GM11168 (cell line): ENCODE measurements at regions not wholly inside any gene's neighbourhood (a gene's known extent, or its start where the extent isn't known, plus 50 kb on each side); places are given as distances from the start of the nearest gene placed in this dataset.

Experiments
- in situ Hi-C: fragments of 300-500 bp; cut with MboI; formaldehyde crosslinking; loops from one replicate; pipeline ENCODE4 v1.12.0; 2022; ENCODE audit warnings: low sequenced_read_pairs; ENCODE audit not compliant: unreplicated experiment

DNA sequence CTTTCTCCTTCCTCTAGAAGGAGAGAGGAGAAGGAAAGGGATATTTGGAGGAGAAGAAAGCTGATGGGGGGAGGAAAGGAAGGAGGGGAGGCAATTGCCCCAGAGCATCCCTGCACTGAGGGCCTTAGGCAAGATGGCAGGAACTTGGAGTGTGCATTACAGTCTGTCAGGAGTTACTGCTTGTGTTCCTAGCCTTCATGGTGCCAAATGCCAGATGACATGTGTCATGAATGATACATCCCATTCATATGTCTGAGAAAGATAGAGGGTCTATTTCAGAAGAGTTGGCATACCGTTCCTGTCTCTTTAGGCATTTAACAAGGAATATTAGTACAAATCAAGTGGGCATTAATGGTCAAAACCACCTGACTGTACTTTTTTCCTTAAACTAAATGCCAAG is 232.1 kb upstream of the NT5C1B start:
- in situ Hi-C loops: no loop called here

- in situ Hi-C loops: no loop called here
Measured at GRCh38 chr2:18820966-18821365, 231.6 kb upstream of the NT5C1B start.

DNA sequence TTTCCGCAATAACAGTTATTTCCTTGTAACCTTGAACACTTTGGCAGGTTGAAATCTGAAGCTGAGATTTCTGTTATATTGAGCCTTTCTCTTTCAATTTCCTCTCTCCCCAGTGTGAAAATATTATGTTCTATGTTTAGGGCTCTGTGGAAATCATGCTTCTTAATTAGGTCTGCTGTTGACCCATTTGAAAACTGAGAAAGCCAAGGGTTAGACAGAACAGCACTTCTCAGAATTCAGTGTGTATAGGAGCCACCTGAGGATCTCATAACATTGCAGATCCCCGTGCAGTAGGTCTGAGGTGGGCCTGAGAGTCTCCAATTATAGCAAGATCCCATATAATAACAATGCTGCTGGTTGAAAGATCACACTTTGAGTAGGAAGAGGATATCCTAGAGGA is 230.2 kb upstream of the NT5C1B start:
- in situ Hi-C loops: no loop called here

DNA sequence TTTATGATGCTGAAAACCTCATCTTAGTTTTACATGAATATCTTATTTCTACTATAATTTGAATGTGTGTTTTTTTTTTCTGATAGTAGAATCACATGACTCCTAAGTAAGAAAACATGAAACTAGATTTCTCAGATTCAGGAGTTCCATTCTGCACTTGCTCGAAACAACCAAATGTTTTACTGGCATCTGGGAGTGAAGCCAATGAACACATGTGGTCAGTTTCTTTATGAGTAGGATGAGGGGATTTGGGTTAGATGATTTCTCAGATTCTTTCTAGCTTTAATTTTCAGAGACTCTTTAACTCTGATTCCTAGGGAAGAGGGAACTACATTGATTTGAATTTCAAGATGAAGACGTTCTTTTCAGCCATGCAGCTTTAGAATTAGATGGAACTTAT is 225.0 kb upstream of the NT5C1B start:
- in situ Hi-C loops: no loop called here

DNA sequence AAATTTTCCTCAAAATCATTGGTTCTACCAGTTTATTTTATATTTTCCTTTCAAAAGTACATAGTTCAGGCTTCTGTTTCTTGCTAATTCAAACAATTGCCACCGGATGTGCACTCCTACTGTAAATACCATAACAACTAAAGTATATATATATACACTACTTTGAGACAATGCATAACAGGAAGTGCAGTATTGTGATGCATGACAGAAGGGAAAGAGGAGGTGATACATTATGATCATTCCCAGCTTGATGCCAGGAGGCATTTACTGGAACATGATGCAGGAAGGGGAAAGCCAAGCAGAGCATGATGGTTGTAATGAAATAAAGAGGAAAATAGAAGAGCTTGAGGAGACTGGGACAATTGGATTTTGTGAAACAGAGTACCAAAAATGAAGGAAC is 215.2 kb upstream of the NT5C1B start:
- in situ Hi-C loops: no loop called here

DNA sequence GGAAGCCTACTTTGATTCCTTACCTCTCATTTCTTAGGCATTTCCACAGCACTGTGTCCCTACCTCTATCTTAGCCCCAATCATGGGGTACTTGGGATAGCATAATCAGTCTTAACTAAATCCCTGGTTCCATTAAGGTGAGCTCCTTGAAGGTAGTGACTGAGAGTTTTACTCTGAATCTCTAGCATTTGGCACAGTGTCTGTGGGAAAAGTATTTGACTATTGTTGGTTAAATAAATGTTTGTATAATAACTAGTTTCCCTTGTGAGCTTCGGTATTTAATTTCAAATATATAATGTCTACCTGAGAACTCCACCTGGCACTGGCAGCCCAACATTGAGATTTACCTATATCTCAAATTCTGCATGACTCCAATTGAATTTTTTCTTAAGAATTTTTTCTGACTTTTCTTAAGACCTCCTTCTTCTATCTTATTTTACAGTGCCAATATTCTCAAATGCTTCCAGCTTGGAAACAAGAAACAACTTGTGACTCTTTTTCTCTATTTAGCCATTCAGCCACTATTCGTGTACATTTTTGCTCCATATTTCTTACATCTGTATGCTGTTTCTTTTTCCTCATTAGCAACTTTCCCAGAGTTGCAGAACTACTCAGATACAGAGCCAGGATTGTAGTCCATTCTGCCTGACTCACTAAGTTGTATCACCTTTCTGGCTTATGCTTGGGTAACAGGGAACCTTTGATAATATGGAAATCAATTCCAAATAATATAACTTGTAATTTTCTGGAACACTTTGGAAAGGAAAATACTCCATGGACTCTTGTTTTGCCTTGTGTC is 214.0 kb upstream of the NT5C1B start:
- in situ Hi-C loops: no loop called here

GRCh38 chr2:18800240-18800971 is 211.0 kb upstream of the NT5C1B start:
- in situ Hi-C loops: no loop called here

GRCh38 chr2:18799397-18799796 is 210.0 kb upstream of the NT5C1B start:
- in situ Hi-C loops: no loop called here

DNA sequence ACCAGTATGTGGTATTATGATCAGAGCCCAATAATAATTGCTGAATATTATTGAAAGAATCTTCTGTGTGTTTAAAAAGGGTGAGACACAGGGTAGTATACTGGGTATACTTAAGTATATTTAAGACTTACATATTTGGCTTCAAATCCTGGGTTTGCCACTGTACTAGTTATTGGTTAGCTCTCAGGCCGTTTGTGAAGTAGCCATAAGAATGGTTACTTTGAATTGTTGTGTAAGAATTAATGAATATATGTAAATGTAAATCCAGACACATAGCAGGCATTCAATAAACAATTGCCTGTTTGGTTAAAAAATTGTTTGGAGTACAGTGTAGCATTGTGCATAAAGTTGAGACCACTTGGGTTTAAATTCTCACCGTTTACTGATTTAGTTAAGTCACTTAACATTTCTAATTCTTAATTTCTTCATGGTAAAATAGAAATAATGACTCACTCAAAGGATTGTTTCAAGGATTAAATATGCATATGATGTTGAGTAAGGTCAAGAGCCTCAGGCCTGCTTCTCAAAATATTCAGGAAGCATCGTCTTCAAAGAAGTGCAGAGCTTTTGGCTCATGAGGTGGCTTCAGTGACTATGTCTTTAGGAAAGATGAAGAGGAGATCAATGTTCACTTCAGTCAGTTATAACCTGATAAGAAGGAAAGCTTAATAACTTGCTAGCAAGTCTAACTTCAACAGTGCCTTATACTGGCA is 207.9 kb upstream of the NT5C1B start:
- in situ Hi-C loops: no loop called here

- in situ Hi-C loops: no loop called here
Measured at GRCh38 chr2:18795906-18796305, 206.5 kb upstream of the NT5C1B start.

GRCh38 chr2:18792684-18793083 is 203.3 kb upstream of the NT5C1B start:
- in situ Hi-C loops: no loop called here

- in situ Hi-C loops: no loop called here
Measured at GRCh38 chr2:18792226-18792629, 202.9 kb upstream of the NT5C1B start.

GRCh38 chr2:18791172-18791797 is 201.9 kb upstream of the NT5C1B start:
- in situ Hi-C loops: no loop called here

GRCh38 chr2:18790509-18791171 is 201.3 kb upstream of the NT5C1B start:
- in situ Hi-C loops: no loop called here

- in situ Hi-C loops: no loop called here
Measured at GRCh38 chr2:18788592-18788991, 199.2 kb upstream of the NT5C1B start.

- in situ Hi-C loops: no loop called here
Measured at GRCh38 chr2:18787726-18788125, 198.4 kb upstream of the NT5C1B start.

- in situ Hi-C loops: no loop called here
Measured at GRCh38 chr2:18784245-18784644, 194.9 kb upstream of the NT5C1B start.

DNA sequence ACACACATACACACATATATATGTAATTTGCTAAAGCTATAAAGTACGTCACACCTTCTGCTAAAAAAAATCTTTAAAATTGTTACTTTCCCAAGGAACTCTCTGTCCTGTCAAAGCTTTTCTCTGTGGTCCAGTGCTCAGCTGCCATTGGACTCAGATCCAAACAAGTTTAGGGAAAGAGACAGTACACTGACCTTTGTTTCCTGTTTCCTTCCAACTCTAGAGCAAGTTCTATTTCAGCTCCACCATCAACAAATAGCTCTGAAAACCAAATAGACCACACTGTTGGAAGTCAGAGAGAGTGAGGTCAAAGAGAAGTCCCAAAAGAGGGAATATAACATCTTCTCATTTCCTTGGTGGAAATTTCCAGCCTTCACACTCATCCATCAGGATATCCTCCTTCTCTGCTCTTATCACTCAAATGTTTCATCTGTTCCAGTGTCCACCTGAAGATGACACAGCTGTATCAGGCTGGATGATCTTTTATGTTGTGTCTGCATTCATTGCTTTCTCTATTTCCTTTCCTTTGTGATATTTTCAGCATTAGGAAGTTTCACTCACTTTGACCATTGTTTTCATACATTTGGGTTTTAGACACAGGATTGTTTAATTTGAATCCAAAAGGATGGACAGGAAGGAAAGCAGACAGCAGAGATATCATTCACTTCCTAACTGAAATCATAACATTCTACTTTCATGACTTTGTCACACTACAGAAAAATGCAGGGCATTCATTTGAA is 192.3 kb upstream of the NT5C1B start:
- in situ Hi-C loops: no loop called here

GRCh38 chr2:18777250-18777812 is 188.0 kb upstream of the NT5C1B start:
- in situ Hi-C loops: no loop called here
